ENCODE measurements at regions not wholly inside any gene's neighbourhood (a gene's known extent, or its start where the extent isn't known, plus 50 kb on each side); places are given as distances from the start of the nearest gene placed in this dataset.
A peak's percentile ranks its signal among the peaks of the same experiment; 100 is the strongest.

GRCh38 chr11:11789735-11790369 is 51.9 kb upstream of the USP47 start:
- DNase-seq, result no peak

GRCh38 chr11:11788063-11788710 is 53.6 kb upstream of the USP47 start:
- DNase-seq, result no peak

- DNase-seq, result peak; percentile 62
These were observed 54.3 kb upstream of the USP47 start for GRCh38 chr11:11787305-11788062.

- no peak for DNase-seq
These were observed 55.0 kb upstream of the USP47 start for GRCh38 chr11:11786771-11787170.

GRCh38 chr11:11786234-11786633 is 55.5 kb upstream of the USP47 start:
- no peak for DNase-seq

- DNase-seq, result peak; percentile 91
These were observed 59.2 kb upstream of the USP47 start for GRCh38 chr11:11782532-11783110.

GRCh38 chr11:11780858-11781257 is 60.9 kb upstream of the USP47 start:
- DNase-seq, result peak; percentile 56

- no peak for DNase-seq
These were observed 61.8 kb upstream of the USP47 start for GRCh38 chr11:11779975-11780374.

GRCh38 chr11:11777897-11778296 is 63.9 kb upstream of the USP47 start:
- no peak for DNase-seq

GRCh38 chr11:11776714-11777113 is 65.1 kb upstream of the USP47 start:
- DNase-seq, result no peak

- no peak for DNase-seq
These were observed 66.8 kb upstream of the USP47 start for GRCh38 chr11:11774928-11775327.

GRCh38 chr11:11772865-11773515 is 68.8 kb upstream of the USP47 start:
- no peak for DNase-seq

GRCh38 chr11:11770921-11771486 is 70.8 kb upstream of the USP47 start:
- DNase-seq, result no peak

GRCh38 chr11:11770296-11770695 is 71.5 kb upstream of the USP47 start:
- DNase-seq, result no peak

GRCh38 chr11:11769782-11770181 is 72.0 kb upstream of the USP47 start:
- no peak for DNase-seq

GRCh38 chr11:11769362-11769761 is 72.4 kb upstream of the USP47 start:
- DNase-seq, result no peak

- no peak for DNase-seq
These were observed 77.4 kb upstream of the USP47 start for GRCh38 chr11:11764423-11764803.

- DNase-seq, result no peak
These were observed 77.9 kb upstream of the USP47 start for GRCh38 chr11:11763796-11764422.

- DNase-seq, result no peak
These were observed 80.9 kb upstream of the USP47 start for GRCh38 chr11:11760838-11761237.

- no peak for DNase-seq
These were observed 83.1 kb upstream of the USP47 start for GRCh38 chr11:11758603-11759196.

- no peak for DNase-seq
These were observed 83.9 kb upstream of the USP47 start for GRCh38 chr11:11757909-11758308.

GRCh38 chr11:11756718-11757117 is 85.1 kb upstream of the USP47 start:
- no peak for DNase-seq
